Neuronal stem cell (in vitro differentiated cells): ENCODE measurements at regions not wholly inside any gene's neighbourhood (a gene's known extent, or its start where the extent isn't known, plus 50 kb on each side); places are given as distances from the start of the nearest gene placed in this dataset.

Experiments used
- DNase-seq: peaks from one replicate; pipeline ENCODE4 v3.0.0-alpha.2; 2013; ENCODE audit warnings: low spot score
- H2AFZ ChIP-seq: one replicate; pipeline ENCODE4 v1.6.1; 2013; ENCODE audit warnings: mild to moderate bottlenecking, low read length, inconsistent platforms
- H2AK5ac ChIP-seq: 2 replicates; pipeline ENCODE4 v1.6.1; 2013; ENCODE audit warnings: low read depth, mild to moderate bottlenecking, inconsistent platforms, low read length, moderate library complexity, mixed read lengths
- H2BK120ac ChIP-seq: 2 replicates; pipeline ENCODE4 v1.6.1; 2013; ENCODE audit warnings: low read depth, mild to moderate bottlenecking, inconsistent platforms, low read length, moderate library complexity, mixed read lengths
- H2BK12ac ChIP-seq: one replicate; pipeline ENCODE4 v1.6.1; 2013; ENCODE audit warnings: low read length, inconsistent platforms
- H2BK15ac ChIP-seq: 2 replicates; pipeline ENCODE4 v1.6.1; 2013; ENCODE audit warnings: mild to moderate bottlenecking, low read length, inconsistent platforms, mixed read lengths
- H2BK5ac ChIP-seq: one replicate; pipeline ENCODE4 v1.6.1; 2013; ENCODE audit warnings: inconsistent platforms, mild to moderate bottlenecking, low read length, moderate library complexity
- H3K14ac ChIP-seq: one replicate; pipeline ENCODE4 v1.6.1; 2013; ENCODE audit warnings: low read length, inconsistent platforms
- H3K18ac ChIP-seq: 2 replicates; pipeline ENCODE4 v1.6.1; 2013; ENCODE audit warnings: low read length, inconsistent platforms
- H3K23ac ChIP-seq: 2 replicates; pipeline ENCODE4 v1.6.1; 2013; ENCODE audit warnings: low read depth, mild to moderate bottlenecking, mixed read lengths, low read length, inconsistent platforms; ENCODE audit not compliant: poor library complexity
- H3K27ac ChIP-seq: replicated peaks from 3 replicates; pipeline ENCODE4 v1.5.1; 2013; ENCODE audit warnings: low read length, inconsistent platforms
- H3K27me3 ChIP-seq, 3 experiments: 2 replicates each; pipeline ENCODE4 v1.6.1; 2013; ENCODE audit warnings: low read length in 3 of 3, mild to moderate bottlenecking in 2 of 3, inconsistent platforms in 1 of 3, low read depth in 1 of 3, mixed read lengths in 1 of 3, moderate library complexity in 1 of 3; ENCODE audit not compliant: control insufficient read depth in 3 of 3, insufficient read depth in 3 of 3
- H3K36me3 ChIP-seq, 2 donors: replicated peaks in 1 of 2; 2 replicates each; pipeline ENCODE4 v1.6.1; 2013; ENCODE audit warnings: low read length in 2 of 2; ENCODE audit not compliant: control insufficient read depth in 2 of 2, insufficient read depth in 2 of 2
- H3K4ac ChIP-seq: 2 replicates; pipeline ENCODE4 v1.6.1; 2013; ENCODE audit warnings: inconsistent platforms, mild to moderate bottlenecking, low read length, moderate library complexity
- H3K4me1 ChIP-seq, 2 donors: 1 replicate in 1 of 2; 2 replicates in 1 of 2; pipeline ENCODE4 v1.6.1; 2013; ENCODE audit warnings: low read length in 2 of 2, low read depth in 1 of 2; ENCODE audit not compliant: control insufficient read depth in 2 of 2, insufficient read depth in 1 of 2
- H3K4me2 ChIP-seq: one replicate; pipeline ENCODE4 v1.6.1; 2013; ENCODE audit warnings: mild to moderate bottlenecking, low read length, inconsistent platforms; ENCODE audit not compliant: insufficient read depth, poor library complexity, severe bottlenecking
- H3K4me3 ChIP-seq, 2 donors: 2 replicates each; pipeline ENCODE4 v1.5.1; 2013; ENCODE audit warnings: low read length in 2 of 2, mild to moderate bottlenecking in 2 of 2, inconsistent platforms in 1 of 2, moderate library complexity in 1 of 2
- H3K79me1 ChIP-seq: one replicate; pipeline ENCODE4 v1.6.1; 2013; ENCODE audit warnings: low read depth, mild to moderate bottlenecking, inconsistent platforms, low read length, moderate library complexity
- H3K9ac ChIP-seq: one replicate; pipeline ENCODE4 v1.6.1; 2013; ENCODE audit warnings: mild to moderate bottlenecking, low read depth, low read length, inconsistent platforms; ENCODE audit not compliant: poor library complexity
- H3K9me3 ChIP-seq, 2 donors: replicated peaks in 1 of 2; 2 replicates each; pipeline versions ENCODE3 to v1.6.1; 2013; ENCODE audit warnings: low read length in 2 of 2, mild to moderate bottlenecking in 2 of 2, inconsistent platforms in 1 of 2, low read depth in 1 of 2, mixed read lengths in 1 of 2, moderate library complexity in 1 of 2; ENCODE audit not compliant: control insufficient read depth in 2 of 2, insufficient read depth in 1 of 2
- H4K8ac ChIP-seq: one replicate; pipeline ENCODE4 v1.6.1; 2013; ENCODE audit warnings: low read depth, mild to moderate bottlenecking, inconsistent platforms, low read length, moderate library complexity
- H4K91ac ChIP-seq: one replicate; pipeline ENCODE4 v1.6.1; 2013; ENCODE audit warnings: low read length, low read depth, mild to moderate bottlenecking, inconsistent platforms; ENCODE audit not compliant: poor library complexity
- WGBS, 2 donors: extraction: QIAGEN DNeasy Blood & Tissue Kit; methylation state at CpG; one replicate each; pipeline ENCODE4 v1.1.7; 2013; ENCODE audit warnings: missing lambda C conversion rate in 2 of 2, mixed read lengths in 1 of 2; ENCODE audit not compliant: insufficient read length in 2 of 2, insufficient replicate concordance in 1 of 2; ENCODE audit errors: extremely low coverage in 2 of 2; 5-methylcytosine and 5-hydroxymethylcytosine counted together

- Histone ChIP-seq H2AK5ac (no peak overlapping the region), H3K36me3 (no peaks in the 10 kb centered on the region), H3K4me2 (no peak overlapping the region), H4K8ac (no peak overlapping the region), H3K79me1 (no peaks in the 10 kb centered on the region), H3K27ac (no peak overlapping the region), H3K9ac (no peak overlapping the region), H3K23ac (no peak overlapping the region), H3K18ac (no peak overlapping the region), H2BK12ac (no peak overlapping the region), H2AFZ (no peak overlapping the region), H3K4me1 (peaks cover 0 to 5% of the 10 kb centered on the region in 2 donors), H3K4me3 (no peak overlapping the region), H3K14ac (no peak overlapping the region), H2BK15ac (no peak overlapping the region), H3K27me3 (no peaks in the 10 kb centered on the region), H3K9me3 (no peaks in the 10 kb centered on the region), H3K4ac (no peak overlapping the region), H2BK120ac (no peak overlapping the region), H2BK5ac (no peak overlapping the region), H4K91ac (no peak overlapping the region)
- no CpG with 5 or more reads among the region's 5 CpGs for WGBS, 2 donors
- DNase-seq: no peak
These were observed 84.2 kb upstream of the ELL2 start for GRCh38 chr5:96045888-96046287.

DNA sequence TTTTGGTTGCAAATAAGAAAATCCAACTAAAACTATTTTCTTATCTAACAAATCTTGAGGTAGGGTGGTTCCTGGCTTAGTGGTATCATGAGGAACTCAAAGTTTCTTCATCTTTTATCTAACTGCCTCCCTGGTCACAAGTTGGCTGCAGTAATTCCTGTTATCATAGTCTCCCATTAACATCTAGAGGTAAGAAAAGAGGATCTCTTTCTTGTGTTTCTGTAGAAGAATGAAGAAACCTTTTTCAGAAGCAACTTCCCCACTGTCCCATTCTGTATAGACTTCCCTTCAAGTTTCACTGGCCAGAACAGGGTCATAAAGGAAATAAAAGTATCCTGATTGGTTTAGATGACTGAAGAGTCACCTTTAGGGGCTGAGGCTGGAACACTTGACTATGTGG, 81.8 kb upstream of the ELL2 start:
- H2BK5ac ChIP-seq: no peak overlapping the region
- H3K4me1 ChIP-seq: no peaks in the 10 kb centered on the region
- no peak overlapping the region for H2BK12ac ChIP-seq
- H3K18ac ChIP-seq: no peak overlapping the region
- no peak overlapping the region for H3K27ac ChIP-seq
- H2AFZ ChIP-seq: no peak overlapping the region
- no peak overlapping the region for H4K91ac ChIP-seq
- no peak overlapping the region for H3K9ac ChIP-seq
- H3K14ac ChIP-seq: no peak overlapping the region
- H2BK120ac ChIP-seq: no peak overlapping the region
- no peak overlapping the region for H3K4me3 ChIP-seq
- H3K4ac ChIP-seq: no peak overlapping the region
- no peak overlapping the region for H3K23ac ChIP-seq
- no peaks in the 10 kb centered on the region for H3K36me3 ChIP-seq
- no peaks in the 10 kb centered on the region for H3K9me3 ChIP-seq
- no peak overlapping the region for H2AK5ac ChIP-seq
- H3K27me3 ChIP-seq: no peaks in the 10 kb centered on the region
- H4K8ac ChIP-seq: no peak overlapping the region
- H3K4me2 ChIP-seq: no peak overlapping the region
- H3K79me1 ChIP-seq: no peaks in the 10 kb centered on the region
- no peak overlapping the region for H2BK15ac ChIP-seq
- no peak for DNase-seq

GRCh38 chr5:96037128-96037527, 75.5 kb upstream of the ELL2 start:
- Histone ChIP-seq H3K4me3 (no peak overlapping the region), H3K18ac (no peak overlapping the region), H4K91ac (no peak overlapping the region), H3K14ac (no peak overlapping the region), H2BK12ac (no peak overlapping the region), H3K4me1 (no peaks in the 10 kb centered on the region), H3K9ac (no peak overlapping the region), H2BK120ac (no peak overlapping the region), H3K27me3 (no peaks in the 10 kb centered on the region), H2AK5ac (no peak overlapping the region), H3K27ac (no peak overlapping the region), H3K23ac (no peak overlapping the region), H2AFZ (no peak overlapping the region), H3K79me1 (no peaks in the 10 kb centered on the region), H2BK5ac (no peak overlapping the region), H3K4me2 (no peak overlapping the region), H4K8ac (no peak overlapping the region), H3K36me3 (no peaks in the 10 kb centered on the region), H2BK15ac (no peak overlapping the region), H3K4ac (no peak overlapping the region), H3K9me3 (no peaks in the 10 kb centered on the region)
- WGBS, 2 donors: no CpG with 5 or more reads among the region's 2 CpGs
- no peak for DNase-seq

- Histone ChIP-seq H3K9me3 (no peaks in the 10 kb centered on the region), H3K4me1 (no peaks in the 10 kb centered on the region), H2BK15ac (no peak overlapping the region), H3K23ac (no peak overlapping the region), H3K18ac (no peak overlapping the region), H3K4ac (no peak overlapping the region), H3K79me1 (no peaks in the 10 kb centered on the region), H3K14ac (no peak overlapping the region), H2AFZ (no peak overlapping the region), H3K9ac (no peak overlapping the region), H3K36me3 (no peaks in the 10 kb centered on the region), H4K8ac (no peak overlapping the region), H2BK12ac (no peak overlapping the region), H2AK5ac (no peak overlapping the region), H3K27ac (no peak overlapping the region), H2BK120ac (no peak overlapping the region), H3K27me3 (no peaks in the 10 kb centered on the region), H2BK5ac (no peak overlapping the region), H3K4me3 (no peak overlapping the region), H3K4me2 (no peak overlapping the region), H4K91ac (no peak overlapping the region)
- no peak for DNase-seq
- WGBS, 2 donors: no CpG with 5 or more reads among the region's 1 CpG
These were observed 74.7 kb upstream of the ELL2 start for GRCh38 chr5:96036301-96036700.
